B cell (primary cell): ENCODE measurements at regions not wholly inside any gene's neighbourhood (a gene's known extent, or its start where the extent isn't known, plus 50 kb on each side); places are given as distances from the start of the nearest gene placed in this dataset.

Experiments used
- CTCF ChIP-seq: fragments of 200-600 bp; IDR thresholded peaks from one replicate; pipeline ENCODE4 v1.8.0; 2022; ENCODE audit warnings: antibody characterized with exemption, mild to moderate bottlenecking
- EZH2 ChIP-seq: IDR thresholded peaks from 2 replicates; pipeline ENCODE4 v1.6.1; 2012; ENCODE audit warnings: borderline replicate concordance, low read depth, mild to moderate bottlenecking, moderate library complexity, low read length; ENCODE audit not compliant: insufficient read depth, poor library complexity, severe bottlenecking

DNA sequence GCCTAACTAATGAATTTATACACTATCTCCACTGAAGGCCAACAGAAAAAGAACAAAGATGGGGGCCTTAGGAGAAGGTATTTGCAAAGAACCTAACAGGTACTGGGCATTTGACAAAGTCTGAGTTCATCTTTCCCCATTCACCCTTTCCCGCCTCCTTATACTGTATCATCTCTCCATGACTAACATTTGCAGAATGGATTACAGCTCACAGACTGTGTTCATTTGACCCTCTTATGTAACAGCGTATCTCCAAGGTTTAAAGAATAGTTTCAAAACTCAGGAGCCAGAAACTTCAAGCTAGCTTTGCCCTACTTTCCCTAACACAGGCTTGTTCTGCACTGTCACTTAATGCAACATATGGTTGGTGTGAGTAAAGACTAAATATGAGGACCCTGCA is 238.7 kb upstream of the CELF2 start:
- TF ChIP-seq EZH2, result no peak
- no peak for TF ChIP-seq CTCF
